ENCODE measurements at regions not wholly inside any gene's neighbourhood (a gene's known extent, or its start where the extent isn't known, plus 50 kb on each side); places are given as distances from the start of the nearest gene placed in this dataset.

DNA sequence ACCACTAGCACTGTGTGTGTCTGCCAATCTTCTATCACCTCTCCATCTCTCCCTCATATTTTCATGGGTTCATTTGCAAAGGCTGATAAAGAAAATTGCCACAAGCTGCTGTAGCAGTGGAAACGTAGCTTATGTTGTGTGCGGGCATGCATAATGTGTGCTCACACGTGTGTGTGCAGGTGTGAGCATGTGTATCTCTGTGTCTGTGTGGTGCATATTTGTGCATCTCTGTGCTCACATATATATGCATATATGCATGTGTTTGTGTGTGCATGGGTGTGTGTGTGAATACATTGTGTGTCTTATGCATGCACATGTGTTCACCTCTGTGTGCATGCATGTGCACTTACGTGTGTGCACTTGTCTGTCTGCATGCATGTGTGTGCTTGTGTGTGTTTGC lies 181.8 kb upstream of the UBL3 start:
- ChIA-PET POLR2A (no interaction called here), CTCF (interaction anchor here (3.4 kb wide), 1 partner anchor 80 kb away, joined by 7 read pairs; no protein-coding TSS in a partner anchor)
- TF ChIP-seq, protein P1, sequence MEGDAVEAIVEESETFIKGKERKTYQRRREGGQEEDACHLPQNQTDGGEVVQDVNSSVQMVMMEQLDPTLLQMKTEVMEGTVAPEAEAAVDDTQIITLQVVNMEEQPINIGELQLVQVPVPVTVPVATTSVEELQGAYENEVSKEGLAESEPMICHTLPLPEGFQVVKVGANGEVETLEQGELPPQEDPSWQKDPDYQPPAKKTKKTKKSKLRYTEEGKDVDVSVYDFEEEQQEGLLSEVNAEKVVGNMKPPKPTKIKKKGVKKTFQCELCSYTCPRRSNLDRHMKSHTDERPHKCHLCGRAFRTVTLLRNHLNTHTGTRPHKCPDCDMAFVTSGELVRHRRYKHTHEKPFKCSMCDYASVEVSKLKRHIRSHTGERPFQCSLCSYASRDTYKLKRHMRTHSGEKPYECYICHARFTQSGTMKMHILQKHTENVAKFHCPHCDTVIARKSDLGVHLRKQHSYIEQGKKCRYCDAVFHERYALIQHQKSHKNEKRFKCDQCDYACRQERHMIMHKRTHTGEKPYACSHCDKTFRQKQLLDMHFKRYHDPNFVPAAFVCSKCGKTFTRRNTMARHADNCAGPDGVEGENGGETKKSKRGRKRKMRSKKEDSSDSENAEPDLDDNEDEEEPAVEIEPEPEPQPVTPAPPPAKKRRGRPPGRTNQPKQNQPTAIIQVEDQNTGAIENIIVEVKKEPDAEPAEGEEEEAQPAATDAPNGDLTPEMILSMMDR (IDR thresholded peaks at IDR 0.05; ENCODE audit: insufficient read depth, low read depth, low read length): no peak
- Histone ChIP-seq H3K27me3 (ENCODE audit: control insufficient read depth, insufficient read depth, low read length) (no peaks in the 10 kb centered on the region), H3K36me3 (ENCODE audit: control insufficient read depth, insufficient read depth, low read length) (no peaks in the 10 kb centered on the region), H3K4me3 (ENCODE audit: low read depth, low read length) (no peak overlapping the region)
- DNase-seq (ENCODE audit: low read depth): no peak

DNA sequence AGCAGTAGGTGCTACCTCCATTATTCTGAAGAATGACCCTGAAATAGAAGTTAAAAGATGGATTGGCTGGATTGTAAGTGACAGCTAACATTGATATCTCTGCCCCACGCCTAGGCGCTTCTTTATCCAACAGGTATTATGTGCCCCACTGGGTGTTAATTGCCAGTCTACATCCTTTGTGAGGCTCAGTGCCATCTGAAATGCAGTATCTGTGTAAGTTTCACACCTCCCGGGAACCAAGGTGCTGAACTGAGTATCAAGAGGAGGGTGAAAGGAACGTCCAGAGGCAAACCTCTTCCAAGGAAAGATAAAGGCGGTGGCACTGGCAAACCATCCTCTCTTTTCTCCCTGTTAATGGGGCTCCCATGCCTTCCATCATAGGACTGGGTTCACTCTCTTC lies 181.1 kb upstream of the UBL3 start:
- H3K4me3 ChIP-seq (ENCODE audit: low read depth, low read length): no peak overlapping the region
- DNase-seq (ENCODE audit: low read depth): no peak
- POLR2A ChIA-PET: no interaction called here
- H3K27me3 ChIP-seq (ENCODE audit: control insufficient read depth, insufficient read depth, low read length): no peaks in the 10 kb centered on the region
- no peaks in the 10 kb centered on the region for H3K36me3 ChIP-seq (ENCODE audit: control insufficient read depth, insufficient read depth, low read length)
- CTCF ChIA-PET: interaction anchor here (0.6 kb wide), 1 partner anchor 466 kb away, joined by 4 read pairs; no protein-coding TSS in a partner anchor
- TF ChIP-seq, protein P1 (IDR thresholded peaks at IDR 0.05; ENCODE audit: insufficient read depth, low read depth, low read length): no peak

DNA sequence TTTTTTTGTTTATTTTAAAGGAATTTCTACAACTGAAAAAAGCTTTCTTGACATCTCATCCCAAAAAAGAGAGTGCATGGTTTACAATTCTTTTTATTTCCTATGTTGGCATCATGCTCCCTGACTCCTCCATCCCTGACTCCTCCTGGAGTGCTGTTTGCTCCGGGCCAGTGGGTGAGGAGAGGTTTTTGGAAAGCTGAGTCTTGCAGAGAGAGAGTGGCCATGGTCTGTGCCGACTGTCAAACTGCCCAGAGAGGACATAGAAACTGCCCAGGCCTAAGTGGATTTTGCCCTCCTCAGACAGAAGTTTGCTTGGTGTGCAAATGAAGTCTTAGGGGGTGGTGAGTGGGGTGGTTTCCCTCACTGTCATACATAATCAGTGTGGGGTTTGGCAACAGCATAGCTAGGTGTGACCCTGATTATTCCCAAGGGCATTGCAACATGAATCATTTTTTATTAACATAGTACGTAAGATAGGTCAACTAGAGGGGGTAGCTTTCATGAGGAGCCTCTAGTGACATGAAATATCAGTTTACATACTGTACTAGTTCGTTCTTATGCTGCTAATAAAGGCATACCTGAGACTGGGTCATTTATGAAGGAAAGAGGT lies 179.8 kb upstream of the UBL3 start:
- CTCF ChIA-PET: no interaction called here
- DNase-seq (ENCODE audit: low read depth): no peak
- POLR2A ChIA-PET: no interaction called here
- TF ChIP-seq, protein P1 (IDR thresholded peaks at IDR 0.05; ENCODE audit: insufficient read depth, low read depth, low read length): no peak
- H3K36me3 ChIP-seq (ENCODE audit: control insufficient read depth, insufficient read depth, low read length): no peaks in the 10 kb centered on the region
- H3K27me3 ChIP-seq (ENCODE audit: control insufficient read depth, insufficient read depth, low read length): no peaks in the 10 kb centered on the region
- no peak overlapping the region for H3K4me3 ChIP-seq (ENCODE audit: low read depth, low read length)

DNA sequence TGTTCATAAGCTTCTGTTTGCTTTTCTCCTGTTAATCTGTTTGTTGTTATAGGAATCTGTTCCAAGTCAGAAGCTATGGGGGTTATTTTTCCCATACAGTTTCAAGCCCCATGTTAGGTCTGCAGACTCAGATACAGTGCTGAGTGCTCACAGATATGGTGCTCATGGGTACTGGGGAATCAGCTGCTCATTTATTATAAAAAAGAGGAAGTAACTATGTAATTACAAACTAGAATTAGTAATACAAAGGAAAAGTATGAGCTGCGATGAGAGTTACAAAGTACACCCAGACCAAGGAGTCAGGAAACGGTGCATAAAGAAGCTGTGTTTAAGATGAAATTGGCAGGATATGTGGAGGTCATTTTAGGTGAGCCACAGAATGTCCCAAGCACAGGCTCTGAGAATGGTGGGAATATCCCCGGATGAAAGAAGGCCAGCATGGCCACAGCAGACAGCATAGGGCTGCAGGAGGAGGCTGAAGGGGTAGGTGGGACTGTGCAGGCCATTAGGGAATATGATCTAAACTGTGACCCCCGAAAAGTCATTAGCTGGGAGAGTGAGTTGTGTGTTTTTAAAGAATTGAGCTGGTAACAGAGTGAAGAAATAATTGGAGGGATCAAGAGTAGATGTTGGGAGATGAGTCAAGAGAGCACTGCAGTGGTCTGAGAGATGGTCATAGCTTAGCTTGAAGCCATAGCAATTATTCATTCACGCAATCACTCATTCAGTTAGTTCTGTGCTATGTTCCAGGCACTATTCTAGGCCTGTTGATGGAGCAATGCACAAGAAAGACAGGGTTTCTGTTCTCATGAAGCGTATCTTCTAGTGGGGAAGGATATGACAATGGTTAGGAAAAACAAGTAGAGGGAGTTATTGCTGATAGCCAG lies 177.4 kb upstream of the UBL3 start:
- ChIA-PET CTCF (interaction anchor here (0.9 to 2.8 kb wide), 3 partner anchors 85 to 181 kb away, joined by 3 to 12 read pairs (median 4); no protein-coding TSS in a partner anchor), POLR2A (no interaction called here)
- TF ChIP-seq, protein P1 (IDR thresholded peaks at IDR 0.05; ENCODE audit: insufficient read depth, low read depth, low read length): no peak
- no peaks in the 10 kb centered on the region for H3K36me3 ChIP-seq (ENCODE audit: control insufficient read depth, insufficient read depth, low read length)
- DNase-seq (ENCODE audit: low read depth): no peak
- H3K4me3 ChIP-seq (ENCODE audit: low read depth, low read length): no peak overlapping the region
- no peaks in the 10 kb centered on the region for H3K27me3 ChIP-seq (ENCODE audit: control insufficient read depth, insufficient read depth, low read length)

DNA sequence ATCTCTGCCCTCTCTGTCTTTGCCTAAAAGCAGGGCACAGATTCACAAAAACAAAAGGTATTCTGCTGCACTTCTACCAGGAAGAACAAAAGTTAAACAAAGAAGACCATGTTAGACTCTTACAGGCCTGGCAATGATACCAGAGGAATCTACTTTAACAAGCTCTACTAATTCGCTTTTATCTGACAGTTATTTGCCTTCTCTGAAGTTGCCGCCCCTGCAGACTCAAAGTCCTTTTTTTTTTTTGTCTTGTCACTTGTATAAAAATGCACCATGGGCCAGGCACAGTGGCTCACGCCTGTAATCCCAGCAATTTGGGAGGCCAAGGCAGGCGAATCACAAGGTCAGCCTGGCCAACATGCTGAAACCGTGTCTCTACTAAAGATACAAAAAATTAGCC lies 176.5 kb upstream of the UBL3 start:
- TF ChIP-seq, protein P1 (IDR thresholded peaks at IDR 0.05; ENCODE audit: insufficient read depth, low read depth, low read length): no peak
- no peaks in the 10 kb centered on the region for H3K36me3 ChIP-seq (ENCODE audit: control insufficient read depth, insufficient read depth, low read length)
- H3K27me3 ChIP-seq (ENCODE audit: control insufficient read depth, insufficient read depth, low read length): no peaks in the 10 kb centered on the region
- CTCF ChIA-PET: interaction anchor here (1.5 to 2.8 kb wide), 2 partner anchors 102 to 180 kb away, joined by 3 to 12 read pairs; no protein-coding TSS in a partner anchor
- no peak for DNase-seq (ENCODE audit: low read depth)
- POLR2A ChIA-PET: no interaction called here
- no peak overlapping the region for H3K4me3 ChIP-seq (ENCODE audit: low read depth, low read length)

Measured in BJ (cell line).